GM23338 (cell line): ENCODE measurements at regions not wholly inside any gene's neighbourhood (a gene's known extent, or its start where the extent isn't known, plus 50 kb on each side); places are given as distances from the start of the nearest gene placed in this dataset.

ENCODE experiments used
- ATAC-seq: fragments of 200-7000 bp; cut with Tn5 transposase; 3 replicates; pipeline ENCODE4 v1.9.1; 2020
- DNase-seq: peaks from one replicate; pipeline ENCODE4 v3.0.0-alpha.2; 2015; ENCODE audit warnings: low spot score
- H2AFZ ChIP-seq: fragments of 200-600 bp; sonication (generic); 2 replicates; pipeline ENCODE4 v1.8.0; 2016; ENCODE audit warnings: antibody characterized with exemption, mild to moderate bottlenecking, moderate library complexity
- H3F3A ChIP-seq: fragments of 200-600 bp; sonication (generic); replicated peaks from 2 replicates; pipeline ENCODE4 v1.8.0; 2017; ENCODE audit warnings: antibody characterized with exemption, mixed run types, low read depth
- H3K27ac ChIP-seq: fragments of 200-600 bp; sonication (generic); 2 replicates; pipeline ENCODE4 v1.6.1; 2016; ENCODE audit warnings: low read depth
- H3K27me3 ChIP-seq: fragments of 200-600 bp; sonication (generic); 2 replicates; pipeline ENCODE4 v1.8.0; 2016; ENCODE audit warnings: mild to moderate bottlenecking, mixed run types, moderate library complexity; ENCODE audit not compliant: insufficient read depth
- H3K36me3 ChIP-seq: fragments of 200-600 bp; sonication (generic); 2 replicates; pipeline ENCODE4 v1.8.0; 2016; ENCODE audit warnings: mild to moderate bottlenecking; ENCODE audit not compliant: insufficient read depth
- H3K4me1 ChIP-seq: fragments of 200-600 bp; sonication (generic); 2 replicates; pipeline ENCODE4 v1.8.0; 2016; ENCODE audit warnings: mild to moderate bottlenecking, moderate library complexity; ENCODE audit not compliant: insufficient read depth
- H3K4me2 ChIP-seq: fragments of 200-600 bp; sonication (generic); 2 replicates; pipeline ENCODE4 v1.7.1; 2017; ENCODE audit warnings: mixed run types
- H3K4me3 ChIP-seq: fragments of 200-600 bp; sonication (generic); 2 replicates; pipeline ENCODE4 v1.6.1; 2016; ENCODE audit warnings: mixed run types
- H3K79me2 ChIP-seq: fragments of 200-600 bp; sonication (generic); replicated peaks from 2 replicates; pipeline ENCODE4 v1.8.0; 2017; ENCODE audit warnings: mild to moderate bottlenecking; ENCODE audit not compliant: insufficient read depth
- H3K9me2 ChIP-seq: fragments of 200-600 bp; sonication (generic); 2 replicates; pipeline ENCODE4 v1.8.0; 2017; ENCODE audit not compliant: insufficient read depth
- H4K20me1 ChIP-seq: fragments of 200-600 bp; sonication (generic); replicated peaks from 2 replicates; pipeline ENCODE4 v1.8.0; 2017; ENCODE audit warnings: mild to moderate bottlenecking; ENCODE audit not compliant: insufficient read depth
- H3K27ac Mint-ChIP-seq: 2 replicates; pipeline ENCODE4 v1.8.0; 2020; ENCODE audit warnings: inconsistent platforms, mild to moderate bottlenecking, moderate library complexity, mixed read lengths
- H3K27me3 Mint-ChIP-seq: 3 replicates; pipeline ENCODE4 v1.8.0; 2022; ENCODE audit warnings: low read depth, mild to moderate bottlenecking, moderate library complexity, mixed read lengths, inconsistent platforms; ENCODE audit not compliant: insufficient read depth, poor library complexity
- H3K36me3 Mint-ChIP-seq: 3 replicates; pipeline ENCODE4 v1.8.0; 2021; ENCODE audit warnings: low read depth, mild to moderate bottlenecking, inconsistent platforms, moderate library complexity, mixed read lengths
- H3K4me1 Mint-ChIP-seq: 3 replicates; pipeline ENCODE4 v1.8.0; 2020; ENCODE audit warnings: mild to moderate bottlenecking, inconsistent platforms, mixed read lengths
- H3K4me3 Mint-ChIP-seq: 3 replicates; pipeline ENCODE4 v1.8.0; 2021; ENCODE audit warnings: moderate library complexity, mild to moderate bottlenecking, inconsistent platforms, mixed read lengths
- H3K9me3 Mint-ChIP-seq: 3 replicates; pipeline ENCODE4 v1.8.0; 2020; ENCODE audit warnings: moderate library complexity, mild to moderate bottlenecking, inconsistent platforms, mixed read lengths
- CREB1 ChIP-seq: fragments of 250-450 bp; sonication (Bioruptor Pico); IDR thresholded peaks from 2 replicates; pipeline ENCODE4 v1.5.0; 2020; ENCODE audit warnings: low read depth, mild to moderate bottlenecking, moderate library complexity
- EZH2 ChIP-seq: fragments of 200-600 bp; sonication (generic); IDR thresholded peaks from one replicate; pipeline ENCODE4 v1.8.0; 2017; ENCODE audit warnings: antibody characterized with exemption, mild to moderate bottlenecking, low read depth; ENCODE audit not compliant: unreplicated experiment
- EZH2phosphoT487 ChIP-seq: fragments of 200-600 bp; sonication (generic); IDR thresholded peaks from one replicate; pipeline ENCODE4 v1.8.1; 2018; ENCODE audit warnings: antibody characterized with exemption; ENCODE audit not compliant: unreplicated experiment
- JUNB ChIP-seq: IDR thresholded peaks from one replicate; pipeline ENCODE4 v1.6.1; 2016; ENCODE audit warnings: antibody characterized with exemption; ENCODE audit not compliant: unreplicated experiment
- NANOG ChIP-seq: IDR thresholded peaks from 2 replicates; pipeline ENCODE4 v1.6.1; 2016; ENCODE audit warnings: antibody characterized with exemption, borderline replicate concordance
- POLR2AphosphoS5 ChIP-seq: IDR thresholded peaks from 2 replicates; pipeline ENCODE4 v1.6.1; 2016; ENCODE audit warnings: antibody characterized with exemption, low read depth
- STAT1 ChIP-seq: IDR thresholded peaks from one replicate; pipeline ENCODE4 v1.6.1; 2016; ENCODE audit warnings: antibody characterized with exemption; ENCODE audit not compliant: unreplicated experiment
- ZNF114 ChIP-seq: fragments of 250-450 bp; sonication (Bioruptor Pico); IDR thresholded peaks from 2 replicates; pipeline ENCODE4 v1.5.0; 2020; ENCODE audit warnings: mild to moderate bottlenecking, moderate library complexity
- ZNF331 ChIP-seq: fragments of 250-450 bp; sonication (Bioruptor Pico); IDR thresholded peaks from 2 replicates; pipeline ENCODE4 v1.5.0; 2020; ENCODE audit warnings: low read depth, mild to moderate bottlenecking, moderate library complexity
- TF ChIP-seq, protein P1 (sequence below): IDR thresholded peaks from one replicate; pipeline ENCODE4 v1.6.1; 2018; ENCODE audit warnings: antibody characterized with exemption; ENCODE audit not compliant: unreplicated experiment
- TF ChIP-seq, protein P2 (sequence below), 2 experiments: fragments of 200-600 bp in 1 of 2; sonication (generic) in 1 of 2; conservative IDR thresholded peaks; 2 replicates each; pipeline versions ENCODE4 v1.5.1 to v1.6.1; 2016 to 2017; ENCODE audit warnings: antibody characterized with exemption in 2 of 2, low read depth in 2 of 2, mild to moderate bottlenecking in 2 of 2, moderate library complexity in 1 of 2
- TF ChIP-seq, protein P3 (sequence below): IDR thresholded peaks from 2 replicates; pipeline ENCODE4 v1.6.1; 2016; ENCODE audit warnings: antibody characterized with exemption

DNA sequence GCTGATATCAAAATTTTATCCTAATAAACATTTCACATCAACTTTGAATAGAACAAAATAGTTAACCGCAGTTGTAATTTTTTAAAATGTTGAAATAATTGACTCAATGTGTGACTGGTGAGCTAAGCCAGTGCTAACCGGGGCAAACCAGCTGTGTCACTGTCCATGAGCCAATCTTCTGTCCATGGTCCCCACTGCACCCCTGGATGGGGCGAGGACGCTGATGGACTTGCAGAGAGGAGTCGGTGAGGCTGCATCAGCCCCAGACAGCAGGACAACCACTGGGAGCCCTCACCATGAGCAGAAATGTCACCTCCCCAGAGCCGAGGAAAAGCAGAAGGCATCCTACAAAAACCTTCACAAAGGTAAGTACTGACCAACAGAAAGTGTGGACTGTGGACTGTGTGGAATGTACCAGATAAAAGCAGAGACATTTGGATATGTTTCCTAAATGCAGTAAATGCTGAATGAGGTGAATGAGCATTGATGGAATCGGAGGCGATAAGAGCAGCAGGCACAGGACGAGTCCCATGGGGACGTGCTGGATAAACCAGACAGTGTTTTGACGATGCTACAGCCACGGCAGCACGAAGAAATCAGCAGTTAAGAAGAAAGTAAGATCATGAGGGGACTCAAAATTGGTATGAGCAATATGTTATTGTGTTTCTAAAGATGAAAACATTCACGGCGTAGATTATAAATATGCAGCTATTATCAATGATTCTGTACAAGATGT, 115.0 kb upstream of the BACE2 start (continued):
- TF ChIP-seq, protein P1, sequence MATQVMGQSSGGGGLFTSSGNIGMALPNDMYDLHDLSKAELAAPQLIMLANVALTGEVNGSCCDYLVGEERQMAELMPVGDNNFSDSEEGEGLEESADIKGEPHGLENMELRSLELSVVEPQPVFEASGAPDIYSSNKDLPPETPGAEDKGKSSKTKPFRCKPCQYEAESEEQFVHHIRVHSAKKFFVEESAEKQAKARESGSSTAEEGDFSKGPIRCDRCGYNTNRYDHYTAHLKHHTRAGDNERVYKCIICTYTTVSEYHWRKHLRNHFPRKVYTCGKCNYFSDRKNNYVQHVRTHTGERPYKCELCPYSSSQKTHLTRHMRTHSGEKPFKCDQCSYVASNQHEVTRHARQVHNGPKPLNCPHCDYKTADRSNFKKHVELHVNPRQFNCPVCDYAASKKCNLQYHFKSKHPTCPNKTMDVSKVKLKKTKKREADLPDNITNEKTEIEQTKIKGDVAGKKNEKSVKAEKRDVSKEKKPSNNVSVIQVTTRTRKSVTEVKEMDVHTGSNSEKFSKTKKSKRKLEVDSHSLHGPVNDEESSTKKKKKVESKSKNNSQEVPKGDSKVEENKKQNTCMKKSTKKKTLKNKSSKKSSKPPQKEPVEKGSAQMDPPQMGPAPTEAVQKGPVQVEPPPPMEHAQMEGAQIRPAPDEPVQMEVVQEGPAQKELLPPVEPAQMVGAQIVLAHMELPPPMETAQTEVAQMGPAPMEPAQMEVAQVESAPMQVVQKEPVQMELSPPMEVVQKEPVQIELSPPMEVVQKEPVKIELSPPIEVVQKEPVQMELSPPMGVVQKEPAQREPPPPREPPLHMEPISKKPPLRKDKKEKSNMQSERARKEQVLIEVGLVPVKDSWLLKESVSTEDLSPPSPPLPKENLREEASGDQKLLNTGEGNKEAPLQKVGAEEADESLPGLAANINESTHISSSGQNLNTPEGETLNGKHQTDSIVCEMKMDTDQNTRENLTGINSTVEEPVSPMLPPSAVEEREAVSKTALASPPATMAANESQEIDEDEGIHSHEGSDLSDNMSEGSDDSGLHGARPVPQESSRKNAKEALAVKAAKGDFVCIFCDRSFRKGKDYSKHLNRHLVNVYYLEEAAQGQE: no peak
- TF ChIP-seq JUNB (no peak), STAT1 (no peak), CREB1 (CRISPR knock-in tag) (no peak), EZH2phosphoT487 (no peak), ZNF331 (CRISPR knock-in tag) (no peak)

DNA sequence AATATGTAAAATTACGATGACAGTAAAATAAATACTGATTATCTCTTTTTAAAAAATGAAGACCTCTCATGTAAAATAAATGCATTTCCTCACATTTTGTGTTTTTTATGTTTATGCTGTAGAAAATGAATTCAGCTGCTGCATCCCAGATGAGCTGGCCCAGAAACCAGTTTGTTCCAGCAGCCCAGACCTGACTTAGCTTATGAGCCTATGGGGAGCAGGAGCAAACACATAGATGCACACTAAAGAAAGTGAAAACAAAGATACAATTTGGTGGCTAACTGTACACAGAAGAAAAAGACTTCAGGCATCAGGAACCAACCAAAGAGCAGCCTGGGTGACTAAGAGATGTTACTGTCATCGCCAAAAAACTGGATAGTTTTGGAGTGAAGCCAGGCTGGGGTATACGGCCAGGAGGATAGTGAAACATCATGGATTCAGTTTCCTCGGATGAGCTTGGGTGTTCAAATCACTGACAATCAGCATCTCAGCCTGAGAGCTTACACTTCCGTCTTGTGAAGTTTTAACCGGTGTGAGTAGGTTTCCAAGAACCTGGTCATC, 113.9 kb upstream of the BACE2 start:
- Mint-ChIP-seq H3K27ac (no peak overlapping the region), H3K36me3 (peaks cover 7% of the 10 kb centered on the region)
- ATAC-seq: no peak
- TF ChIP-seq, protein P2, sequence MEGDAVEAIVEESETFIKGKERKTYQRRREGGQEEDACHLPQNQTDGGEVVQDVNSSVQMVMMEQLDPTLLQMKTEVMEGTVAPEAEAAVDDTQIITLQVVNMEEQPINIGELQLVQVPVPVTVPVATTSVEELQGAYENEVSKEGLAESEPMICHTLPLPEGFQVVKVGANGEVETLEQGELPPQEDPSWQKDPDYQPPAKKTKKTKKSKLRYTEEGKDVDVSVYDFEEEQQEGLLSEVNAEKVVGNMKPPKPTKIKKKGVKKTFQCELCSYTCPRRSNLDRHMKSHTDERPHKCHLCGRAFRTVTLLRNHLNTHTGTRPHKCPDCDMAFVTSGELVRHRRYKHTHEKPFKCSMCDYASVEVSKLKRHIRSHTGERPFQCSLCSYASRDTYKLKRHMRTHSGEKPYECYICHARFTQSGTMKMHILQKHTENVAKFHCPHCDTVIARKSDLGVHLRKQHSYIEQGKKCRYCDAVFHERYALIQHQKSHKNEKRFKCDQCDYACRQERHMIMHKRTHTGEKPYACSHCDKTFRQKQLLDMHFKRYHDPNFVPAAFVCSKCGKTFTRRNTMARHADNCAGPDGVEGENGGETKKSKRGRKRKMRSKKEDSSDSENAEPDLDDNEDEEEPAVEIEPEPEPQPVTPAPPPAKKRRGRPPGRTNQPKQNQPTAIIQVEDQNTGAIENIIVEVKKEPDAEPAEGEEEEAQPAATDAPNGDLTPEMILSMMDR (conservative IDR thresholded peaks at IDR 0.05; ENCODE audit: low read depth in 2 of 2): no peak
- TF ChIP-seq, protein P1: no peak
- TF ChIP-seq STAT1 (no peak), ZNF114 (CRISPR knock-in tag) (no peak), EZH2 (no peak), NANOG (no peak), POLR2AphosphoS5 (no peak), EZH2phosphoT487 (no peak)
- TF ChIP-seq, protein P3, sequence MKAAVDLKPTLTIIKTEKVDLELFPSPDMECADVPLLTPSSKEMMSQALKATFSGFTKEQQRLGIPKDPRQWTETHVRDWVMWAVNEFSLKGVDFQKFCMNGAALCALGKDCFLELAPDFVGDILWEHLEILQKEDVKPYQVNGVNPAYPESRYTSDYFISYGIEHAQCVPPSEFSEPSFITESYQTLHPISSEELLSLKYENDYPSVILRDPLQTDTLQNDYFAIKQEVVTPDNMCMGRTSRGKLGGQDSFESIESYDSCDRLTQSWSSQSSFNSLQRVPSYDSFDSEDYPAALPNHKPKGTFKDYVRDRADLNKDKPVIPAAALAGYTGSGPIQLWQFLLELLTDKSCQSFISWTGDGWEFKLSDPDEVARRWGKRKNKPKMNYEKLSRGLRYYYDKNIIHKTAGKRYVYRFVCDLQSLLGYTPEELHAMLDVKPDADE: no peak

More for the DNA sequence above, 113.9 kb upstream of the BACE2 start:
- H3K27ac ChIP-seq: no peak overlapping the region
- H3K4me2 ChIP-seq: no peak overlapping the region
- no peaks in the 10 kb centered on the region for H3K4me1 ChIP-seq
- H3K4me3 ChIP-seq: no peak overlapping the region
- H2AFZ ChIP-seq: no peak overlapping the region
- peaks cover 2% of the 10 kb centered on the region for H3K27me3 Mint-ChIP-seq
- H3K79me2 ChIP-seq: no peaks in the 10 kb centered on the region
- no peaks in the 10 kb centered on the region for H3K27me3 ChIP-seq
- H3K4me3 Mint-ChIP-seq: no peak overlapping the region
- H3K9me2 ChIP-seq: no peaks in the 10 kb centered on the region
- no peaks in the 10 kb centered on the region for H3K36me3 ChIP-seq
- no peak for DNase-seq
- no peaks in the 10 kb centered on the region for H4K20me1 ChIP-seq
- H3F3A ChIP-seq: no peaks in the 10 kb centered on the region
- no peaks in the 10 kb centered on the region for H3K4me1 Mint-ChIP-seq
- peaks cover 83% of the 10 kb centered on the region for H3K9me3 Mint-ChIP-seq
